ENCODE measurements at regions not wholly inside any gene's neighbourhood (a gene's known extent, or its start where the extent isn't known, plus 50 kb on each side); places are given as distances from the start of the nearest gene placed in this dataset.

GRCh38 chr6:167701010-167701409 lies 125.7 kb upstream of the AFDN start:
- intact Hi-C loops (cut with DNase I; ENCODE audit: low total_unique reads): no loop called here
- no peak overlapping the region for H3K4me3 ChIP-seq
- peaks cover 12 to 38% (median 24%) of the 10 kb centered on the region in 6 donors for H3K4me1 ChIP-seq
- H3K27me3 ChIP-seq (replicated peaks in 1 of 7): peaks cover 0 to 27% (median 0%) of the 10 kb centered on the region in 7 donors
- 71 to 83% (median 79%) methylated on average over 12 of the region's 12 CpGs for WGBS, 5 donors
- H3K9me3 ChIP-seq: no peaks in the 10 kb centered on the region
- DNase-seq: no peak
- TF ChIP-seq POLR2AphosphoS5 (IDR thresholded peaks at IDR 0.05) (no peak), CTCF (IDR thresholded peaks at IDR 0.05 in 8 of 11, conservative IDR thresholded peaks at IDR 0.05 in 3 of 11) (no peak), POLR2A (IDR thresholded peaks at IDR 0.05) (no peak)
- H3K27ac ChIP-seq: peak overlapping the region in 5 of 8 donors; percentile 82 to 88 (median 86)
- H3K36me3 ChIP-seq: no peaks in the 10 kb centered on the region

- H3K36me3 ChIP-seq: no peaks in the 10 kb centered on the region
- H3K4me3 ChIP-seq: no peak overlapping the region
- H3K27ac ChIP-seq: no peak overlapping the region
- intact Hi-C loops (cut with DNase I; ENCODE audit: low total_unique reads): no loop called here
- peaks cover 0 to 38% (median 0%) of the 10 kb centered on the region in 7 donors for H3K27me3 ChIP-seq (replicated peaks in 1 of 7)
- H3K4me1 ChIP-seq: peaks cover 12 to 44% (median 24%) of the 10 kb centered on the region in 6 donors
- peak; percentile 45 for DNase-seq
- WGBS, 5 donors: 75 to 81% (median 77%) methylated on average over 8 of the region's 8 CpGs
- H3K9me3 ChIP-seq: no peaks in the 10 kb centered on the region
- TF ChIP-seq CTCF (IDR thresholded peaks at IDR 0.05 in 8 of 11, conservative IDR thresholded peaks at IDR 0.05 in 3 of 11) (no peak), POLR2A (IDR thresholded peaks at IDR 0.05) (no peak), POLR2AphosphoS5 (IDR thresholded peaks at IDR 0.05) (no peak)
Observed at GRCh38 chr6:167702241-167702827, 124.4 kb upstream of the AFDN start.

- Histone ChIP-seq H3K27ac (no peak overlapping the region), H3K4me1 (peaks cover 12 to 45% (median 25%) of the 10 kb centered on the region in 6 donors), H3K9me3 (no peaks in the 10 kb centered on the region), H3K27me3 (replicated peaks in 1 of 7) (peaks cover 0 to 48% (median 8%) of the 10 kb centered on the region in 7 donors), H3K36me3 (no peaks in the 10 kb centered on the region), H3K4me3 (no peak overlapping the region)
- peak; percentile 52 for DNase-seq
- intact Hi-C loops (cut with DNase I; ENCODE audit: low total_unique reads): no loop called here
- 90 to 94% (median 93%) methylated on average over 9 to 10 of the region's 10 CpGs for WGBS, 5 donors
- TF ChIP-seq POLR2AphosphoS5 (IDR thresholded peaks at IDR 0.05) (no peak), POLR2A (IDR thresholded peaks at IDR 0.05) (no peak), CTCF (IDR thresholded peaks at IDR 0.05 in 8 of 11, conservative IDR thresholded peaks at IDR 0.05 in 3 of 11) (no peak)
Observed at GRCh38 chr6:167703347-167703746, 123.4 kb upstream of the AFDN start.

GRCh38 chr6:167703781-167704180 lies 122.9 kb upstream of the AFDN start:
- DNase-seq: peak; percentile 67
- H3K27ac ChIP-seq: no peak overlapping the region
- peaks cover 0 to 52% (median 11%) of the 10 kb centered on the region in 7 donors for H3K27me3 ChIP-seq (replicated peaks in 1 of 7)
- H3K9me3 ChIP-seq: no peaks in the 10 kb centered on the region
- WGBS, 5 donors: 91 to 98% (median 93%) methylated on average over 5 to 10 of the region's 10 CpGs
- H3K4me1 ChIP-seq: peaks cover 12 to 45% (median 20%) of the 10 kb centered on the region in 6 donors
- intact Hi-C loops (cut with DNase I; ENCODE audit: low total_unique reads): no loop called here
- no peak overlapping the region for H3K4me3 ChIP-seq
- TF ChIP-seq POLR2AphosphoS5 (IDR thresholded peaks at IDR 0.05) (no peak), CTCF (IDR thresholded peaks at IDR 0.05 in 8 of 11, conservative IDR thresholded peaks at IDR 0.05 in 3 of 11) (no peak), POLR2A (IDR thresholded peaks at IDR 0.05) (no peak)
- H3K36me3 ChIP-seq: no peaks in the 10 kb centered on the region
